Gastroesophageal sphincter (tissue), 3 donors: ENCODE measurements at regions not wholly inside any gene's neighbourhood (a gene's known extent, or its start where the extent isn't known, plus 50 kb on each side); places are given as distances from the start of the nearest gene placed in this dataset.

Experiments used
- CTCF ChIP-seq, 4 experiments: fragments of 200-600 bp in 2 of 4; fragments of 450-650 bp in 2 of 4; sonication (generic) in 1 of 4; IDR thresholded peaks; one replicate each; pipeline ENCODE4 v1.5.1; 2017 to 2019; ENCODE audit warnings: antibody characterized with exemption in 4 of 4, mild to moderate bottlenecking in 2 of 4, moderate library complexity in 2 of 4
- POLR2A ChIP-seq, 2 donors: fragments of 450-650 bp; IDR thresholded peaks; one replicate each; pipeline ENCODE4 v1.6.1; 2017; ENCODE audit warnings: antibody characterized with exemption in 2 of 2, mild to moderate bottlenecking in 2 of 2, moderate library complexity in 1 of 2
- POLR2AphosphoS5 ChIP-seq: sonication (generic); formaldehyde crosslinking; IDR thresholded peaks from one replicate; pipeline ENCODE4 v1.6.1; 2017; ENCODE audit warnings: antibody characterized with exemption

- no peak for TF ChIP-seq CTCF (IDR thresholded peaks at IDR 0.05)
- TF ChIP-seq POLR2A (IDR thresholded peaks at IDR 0.05), result no peak
- TF ChIP-seq POLR2AphosphoS5, result no peak
Observed at GRCh38 chr4:181475359-181475758, 767.8 kb upstream of the TENM3 start.
